H1 (cell line): ENCODE measurements at regions not wholly inside any gene's neighbourhood (a gene's known extent, or its start where the extent isn't known, plus 50 kb on each side); places are given as distances from the start of the nearest gene placed in this dataset.

Source experiments
- ASH2L ChIP-seq: fragments of 200-600, 300-600 bp; sonication (generic); IDR thresholded peaks from one replicate; pipeline ENCODE4 v1.7.1; 2017; ENCODE audit warnings: low read length
- GABPA ChIP-seq: IDR thresholded peaks from 2 replicates; pipeline ENCODE4 v1.6.1; 2011; ENCODE audit warnings: mild to moderate bottlenecking, low read length, moderate library complexity, borderline replicate concordance; ENCODE audit not compliant: insufficient read depth
- SIX5 ChIP-seq: IDR thresholded peaks from 2 replicates; pipeline ENCODE4 v1.6.1; 2011; ENCODE audit warnings: mild to moderate bottlenecking, low read depth, low read length

DNA sequence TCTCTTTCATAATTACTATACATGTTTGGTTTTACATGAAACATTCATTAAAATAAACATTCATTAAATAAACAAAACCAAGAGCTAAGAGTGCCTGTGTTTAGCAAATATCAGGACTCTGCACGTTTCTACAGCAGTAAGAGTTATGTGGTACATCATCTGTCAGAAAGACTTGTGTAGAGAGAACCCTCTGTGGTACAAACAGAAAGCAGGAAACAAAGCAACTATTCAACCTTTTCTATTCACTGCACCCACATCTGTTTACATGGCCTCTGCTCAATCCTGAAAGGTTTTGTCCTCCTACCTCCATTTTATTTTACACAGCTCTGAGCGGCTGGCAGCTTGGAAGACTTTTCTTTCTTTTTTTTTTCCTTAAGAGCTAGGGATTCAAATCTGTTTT is 90.7 kb upstream of the PCDH18 start (continued):
- no peak for TF ChIP-seq GABPA
- TF ChIP-seq ASH2L: no peak
- no peak for TF ChIP-seq SIX5
